Amniotic epithelial cell (primary cell): ENCODE measurements at regions not wholly inside any gene's neighbourhood (a gene's known extent, or its start where the extent isn't known, plus 50 kb on each side); places are given as distances from the start of the nearest gene placed in this dataset.
"Not testable (repeated sequence)": the region's sequence is repeated elsewhere in the genome, so short reads cannot be mapped to it uniquely, and the experiment has no call there.

ENCODE experiments used
- DNase-seq: peaks from one replicate; pipeline ENCODE4 v3.0.0-alpha.2; 2010; ENCODE audit warnings: low read depth

- no peak for DNase-seq
Measured at GRCh38 chrX:95218976-95219375, 1465.7 kb upstream of the DIAPH2 start.

DNA sequence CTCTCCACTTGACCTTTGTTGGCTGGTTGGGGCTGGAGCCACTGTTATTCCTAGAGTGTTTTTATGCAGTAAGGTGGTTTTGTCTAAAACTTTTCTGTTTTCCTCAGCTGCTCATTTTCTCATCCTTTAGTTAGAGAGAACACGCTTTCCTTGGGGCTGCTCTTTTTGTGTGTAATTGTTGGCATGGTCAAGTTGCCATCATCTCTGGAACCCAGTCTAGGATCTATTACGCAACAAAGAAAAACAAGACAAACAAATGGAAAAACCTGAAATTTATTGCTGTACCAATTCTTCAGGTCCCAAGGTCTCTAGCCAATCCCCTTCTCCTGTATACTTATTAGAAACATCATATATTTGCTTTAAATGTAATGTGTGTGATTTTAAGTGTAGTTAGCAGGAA is 1436.3 kb upstream of the DIAPH2 start:
- no peak for DNase-seq

- DNase-seq: no peak
Measured at GRCh38 chrX:95290455-95290854, 1394.2 kb upstream of the DIAPH2 start.

DNA sequence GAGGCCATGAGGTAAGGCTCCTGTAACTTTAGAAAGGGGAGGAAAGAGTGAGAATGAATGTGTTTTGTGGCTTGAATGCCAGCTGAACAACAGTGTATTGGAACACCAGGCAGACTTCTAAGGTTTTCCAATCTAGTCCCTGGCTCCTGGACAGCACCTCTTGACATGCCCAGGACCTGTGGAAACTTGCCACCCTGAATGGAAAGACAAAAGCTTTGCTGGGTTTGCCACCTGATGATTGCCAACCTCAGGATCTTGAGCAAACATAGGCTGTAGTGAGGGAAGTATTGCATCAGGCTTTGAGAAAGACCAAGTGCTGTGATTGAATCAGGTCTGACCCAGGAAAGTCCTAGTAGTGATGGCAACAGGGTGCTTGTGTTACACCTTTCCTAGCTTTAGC is 1393.1 kb upstream of the DIAPH2 start:
- DNase-seq: no peak

- DNase-seq: no peak
Measured at GRCh38 chrX:95318882-95319281, 1365.8 kb upstream of the DIAPH2 start.

- DNase-seq: no peak
Measured at GRCh38 chrX:95325185-95325584, 1359.5 kb upstream of the DIAPH2 start.

DNA sequence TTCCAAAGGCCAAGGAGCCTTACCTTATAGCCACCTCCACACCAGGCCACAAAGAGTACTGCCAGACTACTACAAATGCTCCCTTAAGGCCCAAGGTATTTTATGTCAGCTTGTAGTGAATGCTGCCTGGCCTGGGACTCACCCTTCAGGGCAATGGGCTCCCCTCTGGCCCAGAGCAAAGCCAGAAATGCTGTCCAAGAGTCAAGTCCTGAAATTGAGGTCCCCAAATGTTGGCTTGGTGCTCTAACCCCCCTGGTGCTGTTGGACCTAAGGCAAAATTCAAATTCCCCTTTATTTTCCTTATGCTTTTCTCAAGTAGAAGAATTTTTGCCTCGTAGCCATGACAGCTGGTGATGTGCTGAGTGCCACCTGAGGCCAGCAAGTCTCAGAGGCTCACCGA is 1354.3 kb upstream of the DIAPH2 start:
- DNase-seq: no peak

- DNase-seq: no peak
Measured at GRCh38 chrX:95332530-95332929, 1352.1 kb upstream of the DIAPH2 start.

- no peak for DNase-seq
Measured at GRCh38 chrX:95346856-95347255, 1337.8 kb upstream of the DIAPH2 start.

- no peak for DNase-seq
Measured at GRCh38 chrX:95350774-95351488, 1333.7 kb upstream of the DIAPH2 start.

- no peak for DNase-seq
Measured at GRCh38 chrX:95367286-95367685, 1317.4 kb upstream of the DIAPH2 start.

- DNase-seq: no peak
Measured at GRCh38 chrX:95382799-95383198, 1301.8 kb upstream of the DIAPH2 start.

- DNase-seq: no peak
Measured at GRCh38 chrX:95383778-95384177, 1300.9 kb upstream of the DIAPH2 start.

DNA sequence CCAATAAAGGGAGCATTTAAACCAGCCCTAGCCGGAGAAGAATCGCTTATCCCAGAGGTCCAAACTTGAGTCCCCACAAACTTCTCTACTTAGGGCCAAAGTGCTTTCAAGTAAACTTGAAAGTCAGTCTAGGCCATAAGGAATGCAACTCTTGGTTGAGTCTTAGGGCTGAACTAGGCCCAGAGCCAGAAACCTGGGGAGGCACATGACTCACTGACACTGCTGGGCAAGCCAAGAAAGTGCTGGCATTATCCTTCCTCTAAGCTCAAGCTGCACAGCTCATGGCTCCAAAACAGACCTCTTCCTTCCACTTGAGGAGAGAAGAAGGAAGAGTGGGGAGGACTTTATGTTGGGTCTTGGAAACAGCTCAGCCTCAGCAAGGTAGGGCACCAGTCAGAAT is 1257.3 kb upstream of the DIAPH2 start:
- no peak for DNase-seq

DNA sequence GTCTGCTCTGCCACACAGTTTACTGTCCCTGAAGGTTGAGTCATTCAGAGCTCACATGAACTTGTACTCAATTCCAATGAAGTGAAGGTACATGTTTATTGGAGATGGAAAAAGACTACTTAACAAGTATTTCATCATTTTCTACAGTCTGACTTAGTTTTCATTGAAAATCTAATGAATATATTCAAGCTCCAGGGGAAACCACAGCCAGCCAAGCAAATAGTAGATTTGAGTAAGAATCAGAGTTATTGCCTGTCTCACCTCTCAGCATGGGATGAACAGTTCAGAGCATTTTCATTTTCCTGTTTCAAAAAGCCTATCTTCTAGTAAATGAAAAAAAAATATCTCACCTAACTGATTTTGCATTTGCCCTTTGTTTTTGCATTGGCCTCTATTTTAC is 1249.4 kb upstream of the DIAPH2 start:
- no peak for DNase-seq

DNA sequence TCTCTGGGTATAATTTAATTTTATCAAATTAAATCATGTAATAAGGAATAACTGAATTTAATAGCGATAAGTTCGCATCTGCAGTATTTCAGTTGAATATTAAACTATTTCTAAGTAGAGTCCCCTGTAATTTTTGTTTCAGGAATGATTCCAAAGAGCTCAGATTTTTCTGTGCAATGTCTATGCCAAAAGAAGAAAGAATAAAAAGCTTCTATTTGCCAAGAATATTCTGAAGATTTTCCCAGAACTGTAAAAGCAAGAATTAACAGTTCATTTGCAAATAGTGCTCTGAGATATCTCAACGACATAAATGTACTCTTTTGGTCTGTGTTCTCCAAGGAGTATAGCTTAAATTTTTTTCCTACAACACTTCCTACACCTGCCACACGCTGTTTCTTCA is 1242.8 kb upstream of the DIAPH2 start:
- DNase-seq: no peak

GRCh38 chrX:95484781-95485180 is 1199.9 kb upstream of the DIAPH2 start:
- DNase-seq: no peak

GRCh38 chrX:95505721-95506120 is 1178.9 kb upstream of the DIAPH2 start:
- no peak for DNase-seq

GRCh38 chrX:95509474-95509873 is 1175.2 kb upstream of the DIAPH2 start:
- no peak for DNase-seq

GRCh38 chrX:95524018-95524417 is 1160.6 kb upstream of the DIAPH2 start:
- DNase-seq: not testable (repeated sequence)

DNA sequence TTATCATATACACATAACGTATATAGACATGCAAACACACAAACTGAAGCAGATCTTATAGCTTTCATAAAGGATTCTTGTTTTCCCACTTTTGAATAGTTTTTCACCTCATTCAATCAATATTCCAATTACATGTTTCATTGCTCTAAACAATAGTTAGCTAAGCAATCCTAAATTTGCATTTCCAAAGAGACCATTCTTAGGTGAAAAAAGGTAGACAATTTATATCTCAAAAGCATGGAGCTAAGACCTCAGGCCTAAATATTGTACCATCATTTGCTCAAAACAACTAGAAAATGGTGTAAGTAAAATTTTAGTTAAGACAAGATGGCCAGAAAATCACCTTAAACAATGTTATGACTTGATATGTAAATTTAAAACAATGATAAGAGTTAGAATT is 1148.5 kb upstream of the DIAPH2 start:
- no peak for DNase-seq

GRCh38 chrX:95536661-95537060 is 1148.0 kb upstream of the DIAPH2 start:
- no peak for DNase-seq

DNA sequence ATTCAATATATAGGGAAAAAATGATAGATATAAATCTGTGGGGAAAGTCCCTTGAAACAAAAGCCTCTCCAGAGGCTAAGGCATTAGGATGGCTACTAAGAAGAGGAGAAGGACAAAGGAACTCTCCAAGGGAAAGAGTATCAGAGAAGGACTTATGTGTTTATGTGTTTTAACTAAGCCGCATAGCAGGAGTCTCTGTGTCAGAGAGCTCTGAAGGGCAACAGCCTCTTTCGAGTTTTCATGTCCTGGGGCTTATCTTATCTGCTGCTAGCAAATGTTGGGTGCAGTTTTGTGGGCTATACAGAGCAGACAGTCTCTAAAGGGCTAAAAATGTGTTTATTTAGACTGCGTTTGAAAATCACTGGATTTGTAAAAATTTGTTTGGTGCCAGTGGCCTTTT is 1145.6 kb upstream of the DIAPH2 start:
- DNase-seq: no peak

GRCh38 chrX:95549552-95549951 is 1135.1 kb upstream of the DIAPH2 start:
- DNase-seq: not testable (repeated sequence)

DNA sequence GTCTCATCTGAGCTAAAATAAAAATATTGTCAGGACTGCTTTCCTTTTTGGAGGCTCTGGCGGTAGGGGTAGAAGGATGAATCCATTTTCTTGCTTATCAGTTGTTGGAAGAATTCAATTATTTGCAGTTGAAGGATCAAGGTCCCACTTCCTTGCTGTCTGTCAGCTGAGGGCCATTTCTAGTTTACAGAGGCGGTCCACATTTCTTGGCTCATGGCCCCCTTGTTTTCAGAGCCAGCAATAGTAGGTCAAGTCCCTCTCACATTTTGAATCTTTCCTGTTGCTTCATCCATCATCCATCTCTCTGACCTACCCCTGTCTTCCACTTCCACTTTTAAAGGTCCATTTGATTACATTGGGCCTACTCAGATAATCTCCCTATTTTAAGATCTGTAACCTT is 1099.3 kb upstream of the DIAPH2 start:
- no peak for DNase-seq
